Keratinocyte (primary cell): ENCODE measurements at regions not wholly inside any gene's neighbourhood (a gene's known extent, or its start where the extent isn't known, plus 50 kb on each side); places are given as distances from the start of the nearest gene placed in this dataset.
"Not testable (repeated sequence)": the region's sequence is repeated elsewhere in the genome, so short reads cannot be mapped to it uniquely, and the experiment has no call there.

Source experiments
- DNase-seq: peaks from one replicate; pipeline ENCODE4 v3.0.0-alpha.2; 2011; ENCODE audit warnings: low read depth, missing footprints, low spot score
- FAIRE-seq: peaks from 2 replicates; lab custom pipeline; 2011; peaks lifted over from hg19 to GRCh38; lab: Jason Lieb, UNC
- H2AFZ ChIP-seq: 2 replicates; pipeline ENCODE4 v1.6.0; 2012; ENCODE audit warnings: low read length, control low read depth, inconsistent platforms; ENCODE audit not compliant: control insufficient read depth
- H3K27ac ChIP-seq: 2 replicates; pipeline ENCODE4 v1.5.1; 2011; ENCODE audit warnings: low read length; ENCODE audit not compliant: control insufficient read depth, insufficient read depth
- H3K27me3 ChIP-seq: 3 replicates; pipeline ENCODE4 v1.6.0; 2011; ENCODE audit warnings: low read length; ENCODE audit not compliant: control insufficient read depth, insufficient read depth; ENCODE audit errors: extremely low read depth
- H3K36me3 ChIP-seq, 2 experiments: 2 replicates in 1 of 2; 3 replicates in 1 of 2; pipeline ENCODE4 v1.5.1; 2011; ENCODE audit warnings: low read length in 2 of 2, mild to moderate bottlenecking in 1 of 2; ENCODE audit not compliant: control insufficient read depth in 2 of 2, insufficient read depth in 2 of 2; ENCODE audit errors: extremely low read depth in 1 of 2
- H3K4me1 ChIP-seq: 3 replicates; pipeline ENCODE4 v1.5.1; 2011; ENCODE audit warnings: low read length; ENCODE audit not compliant: control insufficient read depth, insufficient read depth; ENCODE audit errors: extremely low read depth
- H3K4me2 ChIP-seq: 3 replicates; pipeline ENCODE4 v1.6.0; 2011; ENCODE audit warnings: low read depth, low read length; ENCODE audit not compliant: control insufficient read depth, insufficient read depth; ENCODE audit errors: extremely low read depth
- H3K4me3 ChIP-seq, 3 experiments: fragments of 200-600 bp in 1 of 3; sonication (generic) in 1 of 3; 2 replicates in 2 of 3; 3 replicates in 1 of 3; pipeline ENCODE4 v1.5.1; 2011 to 2016; ENCODE audit warnings: low read length in 3 of 3, mild to moderate bottlenecking in 3 of 3, control low read depth in 2 of 3, inconsistent platforms in 1 of 3, low read depth in 1 of 3, mixed read lengths in 1 of 3, mixed run types in 1 of 3, moderate library complexity in 1 of 3; ENCODE audit not compliant: control insufficient read depth in 2 of 3, insufficient read depth in 2 of 3; ENCODE audit errors: extremely low read depth in 1 of 3
- H3K79me2 ChIP-seq: 2 replicates; pipeline ENCODE4 v1.6.0; 2012; ENCODE audit warnings: low read length; ENCODE audit not compliant: control insufficient read depth, insufficient read depth
- H3K9ac ChIP-seq: 3 replicates; pipeline ENCODE4 v1.6.0; 2011; ENCODE audit warnings: low read length; ENCODE audit not compliant: control insufficient read depth, insufficient read depth; ENCODE audit errors: extremely low read depth
- H3K9me1 ChIP-seq: 3 replicates; pipeline ENCODE4 v1.6.0; 2011; ENCODE audit warnings: low read length; ENCODE audit not compliant: control insufficient read depth, insufficient read depth; ENCODE audit errors: extremely low read depth
- H3K9me3 ChIP-seq: 2 replicates; pipeline ENCODE4 v1.5.1; 2012; ENCODE audit warnings: low read depth, low read length; ENCODE audit not compliant: control insufficient read depth
- H4K20me1 ChIP-seq: 3 replicates; pipeline ENCODE4 v1.6.0; 2011; ENCODE audit warnings: low read length; ENCODE audit not compliant: control insufficient read depth, insufficient read depth; ENCODE audit errors: extremely low read depth
- EZH2 ChIP-seq: IDR thresholded peaks from one replicate; pipeline ENCODE4 v1.6.1; 2012; ENCODE audit warnings: inconsistent platforms, mild to moderate bottlenecking, low read length, moderate library complexity
- dilution Hi-C: fragments of 300-500 bp; cut with MboI; formaldehyde crosslinking; loops from one replicate; pipeline ENCODE4 v1.7.0; 2020; ENCODE audit warnings: low sequenced_read_pairs; ENCODE audit not compliant: extremely low pct_ligation_motif_present
- TF ChIP-seq, protein P1 (sequence below), 3 experiments: IDR thresholded peaks in 1 of 3; conservative IDR thresholded peaks in 1 of 3; optimal IDR thresholded peaks in 1 of 3; 2 replicates in 2 of 3; 3 replicates in 1 of 3; pipeline versions ENCODE3 to v1.5.1; 2011; ENCODE audit warnings: low read length in 3 of 3, mild to moderate bottlenecking in 3 of 3, moderate library complexity in 2 of 3, control low read depth in 1 of 3, inconsistent platforms in 1 of 3; ENCODE audit not compliant: insufficient read depth in 2 of 3; ENCODE audit errors: extremely low read depth in 1 of 3

DNA sequence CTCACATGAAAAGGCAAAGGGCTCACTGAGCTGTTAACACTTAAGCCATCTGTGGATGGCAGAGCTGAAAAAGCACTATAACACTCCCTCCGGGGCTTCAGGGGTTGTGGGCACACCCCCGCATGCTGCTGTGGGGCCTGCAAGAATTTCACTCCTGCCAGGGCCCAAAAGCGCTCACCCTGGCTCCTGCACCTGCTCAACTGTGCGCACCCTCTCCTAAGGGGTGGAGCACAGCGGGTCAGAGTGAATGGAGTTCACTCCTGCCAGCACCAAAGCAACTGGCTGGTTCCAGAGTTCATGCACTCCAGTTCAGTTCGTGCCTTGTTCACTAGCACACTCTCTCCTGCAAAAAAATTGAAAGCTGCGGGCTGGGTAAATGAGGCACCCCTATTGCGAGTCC is 814.2 kb upstream of the SLC39A10 start:
- Histone ChIP-seq H3K9me1 (no peaks in the 10 kb centered on the region), H3K9ac (no peak overlapping the region), H3K36me3 (no peaks in the 10 kb centered on the region), H3K4me2 (no peak overlapping the region), H4K20me1 (no peaks in the 10 kb centered on the region), H3K9me3 (no peaks in the 10 kb centered on the region), H3K27ac (no peak overlapping the region), H3K4me3 (no peak overlapping the region), H3K79me2 (no peaks in the 10 kb centered on the region), H3K27me3 (no peaks in the 10 kb centered on the region), H2AFZ (no peak overlapping the region), H3K4me1 (no peaks in the 10 kb centered on the region)
- no peak for TF ChIP-seq EZH2
- TF ChIP-seq, protein P1, sequence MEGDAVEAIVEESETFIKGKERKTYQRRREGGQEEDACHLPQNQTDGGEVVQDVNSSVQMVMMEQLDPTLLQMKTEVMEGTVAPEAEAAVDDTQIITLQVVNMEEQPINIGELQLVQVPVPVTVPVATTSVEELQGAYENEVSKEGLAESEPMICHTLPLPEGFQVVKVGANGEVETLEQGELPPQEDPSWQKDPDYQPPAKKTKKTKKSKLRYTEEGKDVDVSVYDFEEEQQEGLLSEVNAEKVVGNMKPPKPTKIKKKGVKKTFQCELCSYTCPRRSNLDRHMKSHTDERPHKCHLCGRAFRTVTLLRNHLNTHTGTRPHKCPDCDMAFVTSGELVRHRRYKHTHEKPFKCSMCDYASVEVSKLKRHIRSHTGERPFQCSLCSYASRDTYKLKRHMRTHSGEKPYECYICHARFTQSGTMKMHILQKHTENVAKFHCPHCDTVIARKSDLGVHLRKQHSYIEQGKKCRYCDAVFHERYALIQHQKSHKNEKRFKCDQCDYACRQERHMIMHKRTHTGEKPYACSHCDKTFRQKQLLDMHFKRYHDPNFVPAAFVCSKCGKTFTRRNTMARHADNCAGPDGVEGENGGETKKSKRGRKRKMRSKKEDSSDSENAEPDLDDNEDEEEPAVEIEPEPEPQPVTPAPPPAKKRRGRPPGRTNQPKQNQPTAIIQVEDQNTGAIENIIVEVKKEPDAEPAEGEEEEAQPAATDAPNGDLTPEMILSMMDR (optimal IDR thresholded peaks at IDR 0.05 in 1 of 3, IDR thresholded peaks at IDR 0.05 in 1 of 3, conservative IDR thresholded peaks at IDR 0.05 in 1 of 3; ENCODE audit: extremely low read depth in 1 of 3, insufficient read depth in 2 of 3, low read length in 3 of 3), result no peak
- FAIRE-seq (no peak), DNase-seq (no peak)
- dilution Hi-C loops, result no loop called here

DNA sequence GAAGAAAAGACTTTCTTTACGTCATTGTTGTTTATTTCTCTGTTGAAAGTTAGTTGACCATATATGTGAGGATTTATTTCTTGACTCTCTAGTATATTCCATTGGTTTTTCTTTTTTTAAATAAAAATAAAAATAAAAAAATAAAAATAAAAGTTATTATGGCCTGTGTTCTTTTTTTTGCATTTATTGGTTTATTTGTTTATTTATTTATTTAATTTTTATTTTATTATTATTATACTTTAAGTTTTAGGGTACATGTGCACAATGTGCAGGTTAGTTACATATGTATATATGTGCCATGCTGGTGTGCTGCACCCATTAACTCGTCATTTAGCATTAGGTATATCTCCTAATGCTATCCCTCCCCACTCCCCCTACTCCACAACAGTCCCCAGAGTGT is 822.7 kb upstream of the SLC39A10 start:
- H3K9me3 ChIP-seq, DNase-seq, H3K36me3 ChIP-seq, H3K27ac ChIP-seq, H3K79me2 ChIP-seq, H3K4me2 ChIP-seq, H3K27me3 ChIP-seq, dilution Hi-C loops, FAIRE-seq, H4K20me1 ChIP-seq, H3K4me3 ChIP-seq, H3K4me1 ChIP-seq, H3K9me1 ChIP-seq, H3K9ac ChIP-seq, H2AFZ ChIP-seq: not testable (repeated sequence)

DNA sequence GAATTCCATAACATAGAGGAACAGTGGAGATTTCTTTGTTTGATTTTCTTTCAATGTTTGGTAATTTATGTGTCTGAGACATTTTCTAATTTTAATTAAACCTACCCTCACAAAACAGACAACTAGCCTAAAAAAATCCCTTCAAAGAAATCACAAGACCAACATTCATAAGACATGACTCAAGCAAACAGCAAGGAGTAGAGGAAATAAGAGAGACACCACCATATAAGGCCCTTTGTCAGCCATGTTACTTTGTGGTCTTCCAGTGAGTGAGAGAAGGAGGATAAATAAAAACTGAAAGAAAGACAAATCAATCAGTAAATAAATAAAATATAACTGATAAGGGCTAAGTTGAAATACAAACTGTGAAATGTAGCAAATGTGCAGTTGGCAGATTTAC is 830.8 kb upstream of the SLC39A10 start:
- no peaks in the 10 kb centered on the region for H3K4me1 ChIP-seq
- no peaks in the 10 kb centered on the region for H4K20me1 ChIP-seq
- H3K9ac ChIP-seq, result no peak overlapping the region
- no peak for FAIRE-seq
- no peak for DNase-seq
- H3K79me2 ChIP-seq, result no peaks in the 10 kb centered on the region
- no peak overlapping the region for H3K4me3 ChIP-seq
- H3K4me2 ChIP-seq, result no peak overlapping the region
- no peaks in the 10 kb centered on the region for H3K27me3 ChIP-seq
- H3K27ac ChIP-seq, result no peak overlapping the region
- H2AFZ ChIP-seq, result no peak overlapping the region
- no peaks in the 10 kb centered on the region for H3K9me1 ChIP-seq
- TF ChIP-seq, protein P1 (optimal IDR thresholded peaks at IDR 0.05 in 1 of 3, IDR thresholded peaks at IDR 0.05 in 1 of 3, conservative IDR thresholded peaks at IDR 0.05 in 1 of 3; ENCODE audit: extremely low read depth in 1 of 3, insufficient read depth in 2 of 3, low read length in 3 of 3), result no peak
- no peak for TF ChIP-seq EZH2
- dilution Hi-C loops, result no loop called here
- no peaks in the 10 kb centered on the region for H3K36me3 ChIP-seq
- H3K9me3 ChIP-seq, result no peaks in the 10 kb centered on the region
